SU-DHL-6 (cell line): ENCODE measurements at regions not wholly inside any gene's neighbourhood (a gene's known extent, or its start where the extent isn't known, plus 50 kb on each side); places are given as distances from the start of the nearest gene placed in this dataset.

ENCODE experiments used
- H2AFZ ChIP-seq: fragments of 200-600 bp; sonication (generic); 2 replicates; pipeline ENCODE4 v1.6.1; 2014; ENCODE audit warnings: low read depth, mild to moderate bottlenecking, moderate library complexity, mixed read lengths, antibody characterized with exemption, low read length; ENCODE audit not compliant: severe bottlenecking
- H3F3A ChIP-seq: fragments of 200-600 bp; shearing (Covaris generic); 2 replicates; pipeline ENCODE4 v1.6.0; 2016; ENCODE audit warnings: antibody characterized with exemption, mild to moderate bottlenecking; ENCODE audit not compliant: insufficient read depth
- H3K27ac ChIP-seq: fragments of 200-600 bp; sonication (generic); 2 replicates; pipeline ENCODE4 v1.5.1; 2016; ENCODE audit warnings: low read depth, mild to moderate bottlenecking, low read length, moderate library complexity, mixed read lengths
- H3K27me3 ChIP-seq: fragments of 200-600 bp; sonication (generic), shearing (Covaris generic); 2 replicates; pipeline ENCODE4 v1.6.0; 2014; ENCODE audit warnings: mild to moderate bottlenecking, low read length
- H3K36me3 ChIP-seq: fragments of 200-600 bp; sonication (generic); 2 replicates; pipeline ENCODE4 v1.6.1; 2014; ENCODE audit warnings: mild to moderate bottlenecking, low read length, mixed read lengths
- H3K4me2 ChIP-seq: fragments of 300-600, 200-600 bp; shearing (Covaris generic), sonication (generic); 2 replicates; pipeline ENCODE4 v1.6.0; 2014; ENCODE audit warnings: low read length, low read depth, mild to moderate bottlenecking; ENCODE audit not compliant: poor library complexity, severe bottlenecking
- H3K4me3 ChIP-seq: fragments of 200-600 bp; sonication (generic); 2 replicates; pipeline ENCODE4 v1.5.1; 2014; ENCODE audit warnings: antibody characterized with exemption, low read length, mild to moderate bottlenecking, mixed read lengths; ENCODE audit not compliant: insufficient read depth, poor library complexity, severe bottlenecking
- H3K79me2 ChIP-seq: fragments of 200-600 bp; sonication (generic); 2 replicates; pipeline ENCODE4 v1.6.1; 2014; ENCODE audit warnings: mild to moderate bottlenecking, low read length, moderate library complexity; ENCODE audit not compliant: insufficient read depth
- H3K9ac ChIP-seq: fragments of 200-600 bp; sonication (generic); 2 replicates; pipeline ENCODE4 v1.7.0; 2014; ENCODE audit warnings: mild to moderate bottlenecking, low read length
- H3K9me2 ChIP-seq: fragments of 200-600 bp; sonication (generic); replicated peaks from 2 replicates; pipeline ENCODE4 v1.6.1; 2014; ENCODE audit warnings: low read length; ENCODE audit not compliant: insufficient read depth
- H3K9me3 ChIP-seq: fragments of 200-600 bp; sonication (generic); 2 replicates; pipeline ENCODE4 v1.6.1; 2014; ENCODE audit warnings: low read length, mixed read lengths; ENCODE audit not compliant: insufficient read depth
- H4K20me1 ChIP-seq: fragments of 200-600 bp; sonication (generic); 2 replicates; pipeline ENCODE4 v1.6.1; 2014; ENCODE audit warnings: low read depth, mild to moderate bottlenecking, antibody characterized with exemption, low read length, moderate library complexity, mixed read lengths
- CTCF ChIP-seq: fragments of 200-600 bp; sonication (generic); IDR thresholded peaks from one replicate; pipeline ENCODE4 v1.5.1; 2017; ENCODE audit warnings: antibody characterized with exemption, mild to moderate bottlenecking, low read length, moderate library complexity; ENCODE audit not compliant: insufficient read depth, poor library complexity, severe bottlenecking
- EZH2phosphoT487 ChIP-seq: fragments of 200-600 bp; sonication (generic), shearing (Covaris generic); conservative IDR thresholded peaks from 2 replicates; pipeline ENCODE4 v1.6.1; 2018; ENCODE audit warnings: mild to moderate bottlenecking, antibody characterized with exemption, low read length, moderate library complexity, mixed read lengths

DNA sequence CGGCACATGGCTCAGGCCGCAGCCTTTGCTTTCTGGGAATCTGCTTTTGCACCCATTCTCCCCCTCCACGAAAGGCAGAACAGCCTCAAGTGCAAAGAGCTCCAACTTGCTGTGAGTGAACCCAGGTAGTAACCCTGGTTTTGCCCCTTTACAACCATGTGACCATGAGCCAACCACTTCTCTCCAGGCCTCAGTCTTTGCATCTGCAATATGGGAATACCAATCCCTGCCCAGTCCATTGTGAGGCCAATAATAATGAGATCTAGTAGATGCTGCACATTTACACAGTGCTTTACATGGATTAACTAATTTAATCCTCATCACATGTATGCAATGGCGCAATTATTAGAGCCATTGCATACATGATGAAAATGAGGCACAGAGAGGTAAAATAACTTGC lies 108.9 kb upstream of the MYL2 start:
- H3K4me3 ChIP-seq = no peak overlapping the region
- TF ChIP-seq EZH2phosphoT487 (no peak), CTCF (no peak)
- no peak overlapping the region for H3K27ac ChIP-seq
- H3K4me2 ChIP-seq = no peak overlapping the region
- H3F3A ChIP-seq = peaks cover 5% of the 10 kb centered on the region; the same call in 1 of the 2 replicates
- no peaks in the 10 kb centered on the region for H3K9me2 ChIP-seq
- H4K20me1 ChIP-seq = no peaks in the 10 kb centered on the region
- no peak overlapping the region for H3K9ac ChIP-seq
- no peaks in the 10 kb centered on the region for H3K79me2 ChIP-seq
- no peaks in the 10 kb centered on the region for H3K9me3 ChIP-seq
- no peaks in the 10 kb centered on the region for H3K27me3 ChIP-seq
- no peak overlapping the region for H2AFZ ChIP-seq
- H3K36me3 ChIP-seq = no peaks in the 10 kb centered on the region

DNA sequence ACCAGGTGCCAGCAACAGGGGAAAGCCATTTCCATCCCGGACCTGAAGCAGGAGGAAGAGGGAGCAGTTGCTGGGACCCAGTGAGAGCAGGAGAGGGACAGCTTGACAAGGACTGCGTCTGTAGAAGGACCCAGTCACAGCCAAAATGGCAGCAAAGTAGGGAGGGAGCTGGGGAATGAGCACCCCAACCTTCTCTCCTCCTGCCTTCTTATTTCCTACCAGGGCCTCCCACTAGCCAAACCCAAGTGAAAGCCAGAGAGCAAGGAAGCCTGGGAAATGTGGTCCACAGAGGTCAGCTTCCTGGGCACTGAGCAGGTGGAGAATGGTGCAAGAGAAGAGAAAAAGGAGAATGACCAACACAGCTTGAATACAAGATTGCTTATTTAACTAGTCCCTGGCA lies 108.5 kb upstream of the MYL2 start:
- no peak overlapping the region for H3K27ac ChIP-seq
- TF ChIP-seq EZH2phosphoT487 (no peak), CTCF (no peak)
- H3K9me3 ChIP-seq = no peaks in the 10 kb centered on the region
- H3K4me3 ChIP-seq = no peak overlapping the region
- H3K79me2 ChIP-seq = no peaks in the 10 kb centered on the region
- no peak overlapping the region for H2AFZ ChIP-seq
- no peak overlapping the region for H3K4me2 ChIP-seq
- peaks cover 5% of the 10 kb centered on the region; the same call in 1 of the 2 replicates for H3F3A ChIP-seq
- H4K20me1 ChIP-seq = no peaks in the 10 kb centered on the region
- no peak overlapping the region for H3K9ac ChIP-seq
- no peaks in the 10 kb centered on the region for H3K27me3 ChIP-seq
- no peaks in the 10 kb centered on the region for H3K9me2 ChIP-seq
- H3K36me3 ChIP-seq = no peaks in the 10 kb centered on the region

- H3K9me3 ChIP-seq = no peaks in the 10 kb centered on the region
- no peak for TF ChIP-seq CTCF
- TF ChIP-seq EZH2phosphoT487 = no peak
- no peak overlapping the region for H3K27ac ChIP-seq
- H4K20me1 ChIP-seq = no peaks in the 10 kb centered on the region
- no peak overlapping the region for H2AFZ ChIP-seq
- H3K4me2 ChIP-seq = no peak overlapping the region
- no peaks in the 10 kb centered on the region for H3K9me2 ChIP-seq
- H3K79me2 ChIP-seq = no peaks in the 10 kb centered on the region
- no peak overlapping the region for H3K4me3 ChIP-seq
- peaks cover 5% of the 10 kb centered on the region; the same call in 1 of the 2 replicates for H3F3A ChIP-seq
- no peaks in the 10 kb centered on the region for H3K27me3 ChIP-seq
- no peaks in the 10 kb centered on the region for H3K36me3 ChIP-seq
- no peak overlapping the region for H3K9ac ChIP-seq
Observed at GRCh38 chr12:111027431-111027830, 107.1 kb upstream of the MYL2 start.
